ENCODE measurements at regions not wholly inside any gene's neighbourhood (a gene's known extent, or its start where the extent isn't known, plus 50 kb on each side); places are given as distances from the start of the nearest gene placed in this dataset.
"Not testable (repeated sequence)": the region's sequence is repeated elsewhere in the genome, so short reads cannot be mapped to it uniquely, and the experiment has no call there.

- TF ChIP-seq EZH2phosphoT487 (IDR thresholded peaks at IDR 0.05; ENCODE audit: borderline replicate concordance, low read length); EZH2 (IDR thresholded peaks at IDR 0.05; ENCODE audit: low read length, unreplicated experiment): not testable (repeated sequence)
- TF ChIP-seq, protein P1, sequence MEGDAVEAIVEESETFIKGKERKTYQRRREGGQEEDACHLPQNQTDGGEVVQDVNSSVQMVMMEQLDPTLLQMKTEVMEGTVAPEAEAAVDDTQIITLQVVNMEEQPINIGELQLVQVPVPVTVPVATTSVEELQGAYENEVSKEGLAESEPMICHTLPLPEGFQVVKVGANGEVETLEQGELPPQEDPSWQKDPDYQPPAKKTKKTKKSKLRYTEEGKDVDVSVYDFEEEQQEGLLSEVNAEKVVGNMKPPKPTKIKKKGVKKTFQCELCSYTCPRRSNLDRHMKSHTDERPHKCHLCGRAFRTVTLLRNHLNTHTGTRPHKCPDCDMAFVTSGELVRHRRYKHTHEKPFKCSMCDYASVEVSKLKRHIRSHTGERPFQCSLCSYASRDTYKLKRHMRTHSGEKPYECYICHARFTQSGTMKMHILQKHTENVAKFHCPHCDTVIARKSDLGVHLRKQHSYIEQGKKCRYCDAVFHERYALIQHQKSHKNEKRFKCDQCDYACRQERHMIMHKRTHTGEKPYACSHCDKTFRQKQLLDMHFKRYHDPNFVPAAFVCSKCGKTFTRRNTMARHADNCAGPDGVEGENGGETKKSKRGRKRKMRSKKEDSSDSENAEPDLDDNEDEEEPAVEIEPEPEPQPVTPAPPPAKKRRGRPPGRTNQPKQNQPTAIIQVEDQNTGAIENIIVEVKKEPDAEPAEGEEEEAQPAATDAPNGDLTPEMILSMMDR (conservative IDR thresholded peaks at IDR 0.05; ENCODE audit: low read depth, low read length), result not testable (repeated sequence)
Observed at GRCh38 chr9:95680306-95680705, 163.5 kb upstream of the PTCH1 start.

Measured in PC-3 (cell line).